ENCODE measurements at regions not wholly inside any gene's neighbourhood (a gene's known extent, or its start where the extent isn't known, plus 50 kb on each side); places are given as distances from the start of the nearest gene placed in this dataset.

DNA sequence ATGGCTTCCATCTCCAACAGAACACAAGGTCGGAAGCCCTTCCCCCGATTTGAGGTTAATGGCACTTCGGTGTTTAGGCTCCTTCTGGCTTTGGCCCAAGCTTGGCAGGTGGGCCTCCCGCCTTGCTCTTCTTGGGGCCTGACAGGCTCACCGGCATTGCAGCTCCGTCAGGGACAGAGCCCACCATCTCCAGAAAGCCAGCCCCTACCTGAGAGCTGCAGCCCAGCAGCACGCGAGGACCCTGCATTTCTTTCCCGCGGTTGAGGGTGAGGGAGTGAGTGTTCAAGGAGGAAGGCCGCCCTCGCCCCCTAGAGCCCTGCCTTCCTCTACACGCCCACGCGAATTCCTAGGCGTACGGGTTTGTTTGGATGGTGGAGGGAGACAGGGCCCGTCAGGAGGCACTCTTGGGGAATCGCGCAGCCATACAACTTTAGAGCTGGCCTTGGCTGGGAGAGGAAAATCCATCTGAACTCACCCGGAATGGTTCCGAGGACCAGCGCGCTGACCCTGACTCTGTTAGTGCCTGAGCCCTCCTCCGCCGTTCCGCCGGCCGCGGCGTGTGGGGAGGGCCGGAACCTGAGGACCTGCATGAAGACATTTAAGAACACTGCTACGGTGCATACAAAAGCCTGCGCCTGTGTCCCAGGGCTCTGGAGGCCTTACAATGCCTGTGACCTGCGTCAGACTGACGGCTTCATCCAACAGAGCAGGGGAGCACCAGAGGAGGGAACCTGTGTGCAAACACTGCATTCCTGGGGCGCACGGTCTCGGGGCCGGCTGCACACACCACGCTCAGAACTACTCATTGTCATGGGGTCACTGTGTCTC, 73.8 kb downstream of the MRPL36 start:
- TF ChIP-seq EGR1 (IDR thresholded peaks at IDR 0.05) (peak; percentile 53), TCF12 (IDR thresholded peaks at IDR 0.05; ENCODE audit: low read depth) (no peak)

DNA sequence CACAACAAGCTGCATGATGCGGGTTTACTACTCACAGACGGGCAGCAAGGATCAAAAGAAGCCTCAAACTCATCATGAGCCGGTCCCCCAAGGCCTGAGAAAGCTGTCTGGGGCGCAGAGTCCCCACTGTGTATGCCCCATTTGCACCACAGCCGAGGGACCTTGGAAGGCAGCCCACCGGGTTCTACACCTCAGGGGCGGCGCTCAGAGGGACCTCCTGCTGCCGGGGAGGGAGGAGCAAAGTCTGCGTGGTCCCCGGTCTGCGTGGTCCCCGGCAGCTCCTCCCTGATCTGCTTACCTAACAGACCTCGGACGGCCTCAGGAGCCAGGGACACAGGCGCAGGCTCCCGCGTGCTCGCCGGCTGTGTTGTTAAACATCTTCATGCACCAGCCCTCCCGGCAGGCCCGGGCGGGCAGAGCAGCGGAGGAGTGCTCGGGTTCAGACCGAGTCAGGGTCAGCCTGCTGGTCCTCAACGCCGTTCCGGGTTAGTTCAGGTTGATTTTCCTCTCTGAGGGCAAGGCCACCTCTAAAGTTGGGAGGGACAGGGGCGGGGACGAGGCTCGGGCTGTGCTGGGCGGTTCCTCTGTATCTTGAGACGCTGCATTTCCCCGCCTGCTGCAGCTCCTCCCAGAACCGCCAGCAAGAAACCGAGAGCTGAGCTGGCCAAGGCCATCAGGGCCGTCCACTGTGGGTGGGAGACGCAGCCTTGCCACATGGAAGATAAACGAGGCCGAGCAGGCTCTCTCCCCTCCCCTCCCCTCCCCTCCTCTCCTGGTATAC, 74.6 kb downstream of the MRPL36 start:
- TF ChIP-seq NFIC (IDR thresholded peaks at IDR 0.05) (no peak), TEAD4 (IDR thresholded peaks at IDR 0.05) (no peak), EP300 (IDR thresholded peaks at IDR 0.05; ENCODE audit: borderline replicate concordance) (no peak), CEBPB (IDR thresholded peaks at IDR 0.05) (no peak), CREB1 (IDR thresholded peaks at IDR 0.05; ENCODE audit: low read depth) (no peak)

DNA sequence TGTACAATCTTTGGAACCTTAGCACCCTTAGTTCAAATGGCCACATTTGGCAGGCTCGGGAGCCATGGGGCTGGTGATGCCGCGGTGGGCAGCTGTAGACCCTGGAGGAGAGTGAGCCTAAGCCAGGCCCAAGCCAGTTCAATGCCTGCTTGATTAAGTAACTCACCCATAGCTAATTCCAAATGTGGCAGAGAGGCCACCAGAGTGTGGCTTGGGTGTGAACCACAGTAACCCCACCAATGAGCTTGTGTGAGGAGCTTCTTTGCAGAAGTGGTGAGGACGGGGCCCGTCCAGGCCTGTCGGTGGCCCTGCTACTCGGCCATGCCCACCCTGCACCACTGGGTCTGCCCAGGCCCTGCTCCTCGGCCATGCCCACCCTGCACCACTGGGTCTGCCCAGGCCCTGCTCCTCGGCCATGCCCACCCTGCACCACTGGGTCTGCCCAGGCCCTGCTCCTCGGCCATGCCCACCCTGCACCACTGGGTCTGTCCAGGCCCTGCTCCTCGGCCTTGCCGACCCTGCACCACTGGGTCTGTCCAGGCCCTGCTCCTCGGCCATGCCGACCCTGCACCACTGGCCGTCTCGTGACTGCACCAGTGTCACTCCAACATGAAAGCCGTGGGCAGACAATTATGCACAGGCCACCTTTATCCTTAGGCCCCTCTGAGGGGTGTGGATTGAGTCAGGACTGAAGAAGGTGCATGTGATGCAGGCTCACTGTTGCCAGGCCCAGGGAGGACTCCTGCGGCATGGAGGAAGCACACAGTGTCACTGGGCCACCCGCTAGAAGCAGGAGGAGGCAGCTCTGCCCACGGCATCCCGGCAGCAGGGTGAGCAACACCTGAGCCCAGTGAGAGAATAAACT, 75.4 kb downstream of the MRPL36 start:
- TF ChIP-seq, protein P1, sequence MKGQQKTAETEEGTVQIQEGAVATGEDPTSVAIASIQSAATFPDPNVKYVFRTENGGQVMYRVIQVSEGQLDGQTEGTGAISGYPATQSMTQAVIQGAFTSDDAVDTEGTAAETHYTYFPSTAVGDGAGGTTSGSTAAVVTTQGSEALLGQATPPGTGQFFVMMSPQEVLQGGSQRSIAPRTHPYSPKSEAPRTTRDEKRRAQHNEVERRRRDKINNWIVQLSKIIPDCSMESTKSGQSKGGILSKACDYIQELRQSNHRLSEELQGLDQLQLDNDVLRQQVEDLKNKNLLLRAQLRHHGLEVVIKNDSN (IDR thresholded peaks at IDR 0.05) = no peak
- TF ChIP-seq NFIC (IDR thresholded peaks at IDR 0.05) = no peak
- no peak for TF ChIP-seq TAF1 (IDR thresholded peaks at IDR 0.05; ENCODE audit: low read depth)
- TF ChIP-seq EGR1 (IDR thresholded peaks at IDR 0.05) = no peak
- no peak for TF ChIP-seq RAD21 (IDR thresholded peaks at IDR 0.05; ENCODE audit: low read depth)
- TF ChIP-seq, protein P2, sequence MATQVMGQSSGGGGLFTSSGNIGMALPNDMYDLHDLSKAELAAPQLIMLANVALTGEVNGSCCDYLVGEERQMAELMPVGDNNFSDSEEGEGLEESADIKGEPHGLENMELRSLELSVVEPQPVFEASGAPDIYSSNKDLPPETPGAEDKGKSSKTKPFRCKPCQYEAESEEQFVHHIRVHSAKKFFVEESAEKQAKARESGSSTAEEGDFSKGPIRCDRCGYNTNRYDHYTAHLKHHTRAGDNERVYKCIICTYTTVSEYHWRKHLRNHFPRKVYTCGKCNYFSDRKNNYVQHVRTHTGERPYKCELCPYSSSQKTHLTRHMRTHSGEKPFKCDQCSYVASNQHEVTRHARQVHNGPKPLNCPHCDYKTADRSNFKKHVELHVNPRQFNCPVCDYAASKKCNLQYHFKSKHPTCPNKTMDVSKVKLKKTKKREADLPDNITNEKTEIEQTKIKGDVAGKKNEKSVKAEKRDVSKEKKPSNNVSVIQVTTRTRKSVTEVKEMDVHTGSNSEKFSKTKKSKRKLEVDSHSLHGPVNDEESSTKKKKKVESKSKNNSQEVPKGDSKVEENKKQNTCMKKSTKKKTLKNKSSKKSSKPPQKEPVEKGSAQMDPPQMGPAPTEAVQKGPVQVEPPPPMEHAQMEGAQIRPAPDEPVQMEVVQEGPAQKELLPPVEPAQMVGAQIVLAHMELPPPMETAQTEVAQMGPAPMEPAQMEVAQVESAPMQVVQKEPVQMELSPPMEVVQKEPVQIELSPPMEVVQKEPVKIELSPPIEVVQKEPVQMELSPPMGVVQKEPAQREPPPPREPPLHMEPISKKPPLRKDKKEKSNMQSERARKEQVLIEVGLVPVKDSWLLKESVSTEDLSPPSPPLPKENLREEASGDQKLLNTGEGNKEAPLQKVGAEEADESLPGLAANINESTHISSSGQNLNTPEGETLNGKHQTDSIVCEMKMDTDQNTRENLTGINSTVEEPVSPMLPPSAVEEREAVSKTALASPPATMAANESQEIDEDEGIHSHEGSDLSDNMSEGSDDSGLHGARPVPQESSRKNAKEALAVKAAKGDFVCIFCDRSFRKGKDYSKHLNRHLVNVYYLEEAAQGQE (IDR thresholded peaks at IDR 0.05; ENCODE audit: low read depth) = no peak
- TF ChIP-seq TCF12 (IDR thresholded peaks at IDR 0.05; ENCODE audit: low read depth) = no peak
- no peak for TF ChIP-seq TEAD4 (IDR thresholded peaks at IDR 0.05)

DNA sequence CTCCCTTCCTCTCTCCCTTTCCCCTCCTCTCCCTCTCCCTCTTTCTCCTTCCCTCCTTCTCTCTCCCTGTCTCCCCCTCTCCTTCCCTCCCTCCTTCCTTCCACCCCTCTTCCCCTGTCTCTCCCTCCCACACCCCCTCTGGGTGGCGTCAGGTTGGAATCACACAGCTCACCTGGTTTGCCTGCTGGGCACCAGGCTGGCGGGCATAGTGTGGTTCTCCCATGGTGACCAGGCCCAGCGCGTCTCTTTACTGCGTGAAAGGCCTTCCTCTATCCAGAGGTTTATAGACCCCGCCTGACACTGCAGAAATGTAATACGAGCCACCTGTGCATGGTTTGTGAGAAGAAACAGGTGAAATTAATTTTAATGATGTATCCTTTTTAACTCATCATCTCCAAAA, 76.2 kb downstream of the MRPL36 start:
- TF ChIP-seq YY1 (IDR thresholded peaks at IDR 0.05; ENCODE audit: low read depth) = no peak
- no peak for TF ChIP-seq RAD21 (IDR thresholded peaks at IDR 0.05; ENCODE audit: low read depth)
- no peak for TF ChIP-seq TCF12 (IDR thresholded peaks at IDR 0.05; ENCODE audit: low read depth)
- TF ChIP-seq, protein P1 (IDR thresholded peaks at IDR 0.05) = no peak
- TF ChIP-seq ZBTB7A (IDR thresholded peaks at IDR 0.05; ENCODE audit: low read depth) = no peak
- TF ChIP-seq, protein P2 (IDR thresholded peaks at IDR 0.05; ENCODE audit: low read depth) = no peak
- no peak for TF ChIP-seq TAF1 (IDR thresholded peaks at IDR 0.05; ENCODE audit: low read depth)
- no peak for TF ChIP-seq CREB1 (IDR thresholded peaks at IDR 0.05; ENCODE audit: low read depth)
- TF ChIP-seq FOXM1 (IDR thresholded peaks at IDR 0.05; ENCODE audit: borderline replicate concordance, low read depth) = no peak
- no peak for TF ChIP-seq CEBPB (IDR thresholded peaks at IDR 0.05)
- TF ChIP-seq EP300 (IDR thresholded peaks at IDR 0.05; ENCODE audit: borderline replicate concordance) = no peak
- TF ChIP-seq, protein P3, sequence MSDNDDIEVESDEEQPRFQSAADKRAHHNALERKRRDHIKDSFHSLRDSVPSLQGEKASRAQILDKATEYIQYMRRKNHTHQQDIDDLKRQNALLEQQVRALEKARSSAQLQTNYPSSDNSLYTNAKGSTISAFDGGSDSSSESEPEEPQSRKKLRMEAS (IDR thresholded peaks at IDR 0.05) = no peak
- no peak for TF ChIP-seq NFIC (IDR thresholded peaks at IDR 0.05)
- no peak for TF ChIP-seq EGR1 (IDR thresholded peaks at IDR 0.05)

DNA sequence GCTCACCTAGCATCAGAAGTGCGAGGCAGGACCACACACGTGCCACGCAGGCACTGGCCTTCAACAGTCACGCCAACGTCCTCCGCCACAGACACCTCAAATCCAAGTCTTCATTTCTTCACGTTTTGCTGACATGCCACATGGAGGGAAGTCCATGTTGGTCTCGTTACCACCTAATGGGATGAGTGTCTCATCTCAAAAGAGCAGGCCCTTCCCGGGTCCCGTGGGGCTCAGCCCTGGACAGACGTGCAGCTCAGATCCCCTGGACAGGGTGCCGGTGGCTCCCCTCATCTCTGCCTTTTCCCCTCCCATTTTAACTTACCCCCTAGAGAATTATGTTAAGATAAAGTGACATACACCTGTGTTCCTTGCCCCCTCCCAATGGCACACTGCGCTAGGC, 76.8 kb downstream of the MRPL36 start:
- TF ChIP-seq NFIC (IDR thresholded peaks at IDR 0.05) = no peak
- TF ChIP-seq CREB1 (IDR thresholded peaks at IDR 0.05; ENCODE audit: low read depth) = no peak
- TF ChIP-seq CEBPB (IDR thresholded peaks at IDR 0.05) = no peak
- TF ChIP-seq, protein P3 (IDR thresholded peaks at IDR 0.05) = no peak
- TF ChIP-seq, protein P2 (IDR thresholded peaks at IDR 0.05; ENCODE audit: low read depth) = no peak
- no peak for TF ChIP-seq RAD21 (IDR thresholded peaks at IDR 0.05; ENCODE audit: low read depth)
- TF ChIP-seq EP300 (IDR thresholded peaks at IDR 0.05; ENCODE audit: borderline replicate concordance) = no peak
- no peak for TF ChIP-seq FOXM1 (IDR thresholded peaks at IDR 0.05; ENCODE audit: borderline replicate concordance, low read depth)
